Right atrium auricular region (tissue), 2 donors: ENCODE measurements at regions not wholly inside any gene's neighbourhood (a gene's known extent, or its start where the extent isn't known, plus 50 kb on each side); places are given as distances from the start of the nearest gene placed in this dataset.

Experiments
- DNase-seq: peaks from one replicate; pipeline ENCODE4 v3.0.0-alpha.2; 2019; ENCODE audit warnings: low spot score
- H3K27ac ChIP-seq, 2 donors: fragments of 200-600 bp; sonication (generic); 1 replicate in 1 of 2; 2 replicates in 1 of 2; pipeline ENCODE4 v1.5.1; 2016 to 2019
- H3K27me3 ChIP-seq, 2 donors: fragments of 200-600 bp; sonication (generic); one replicate each; pipeline versions ENCODE4 v1.5.1 to v1.6.0; 2017 to 2019
- H3K36me3 ChIP-seq: fragments of 200-600 bp; sonication (generic); one replicate; pipeline ENCODE4 v1.5.1; 2016
- H3K4me1 ChIP-seq, 2 donors: fragments of 200-600 bp; sonication (generic); one replicate each; pipeline versions ENCODE4 v1.5.1 to v1.6.0; 2017 to 2019
- H3K4me3 ChIP-seq, 2 donors: fragments of 200-600 bp; sonication (generic); 1 replicate in 1 of 2; 2 replicates in 1 of 2; pipeline ENCODE4 v1.5.1; 2017 to 2019; ENCODE audit warnings: mild to moderate bottlenecking in 1 of 2, moderate library complexity in 1 of 2
- H3K9me3 ChIP-seq, 2 donors: fragments of 200-600 bp; sonication (generic); one replicate each; pipeline ENCODE4 v1.5.1; 2019
- TF ChIP-seq, protein P1 (sequence below), 2 donors: fragments of 200-600 bp; sonication (generic); IDR thresholded peaks; one replicate each; pipeline ENCODE4 v1.5.1; 2019; ENCODE audit warnings: antibody characterized with exemption in 2 of 2

- no peaks in the 10 kb centered on the region for H3K36me3 ChIP-seq
- no peak overlapping the region for H3K27ac ChIP-seq
- no peaks in the 10 kb centered on the region for H3K27me3 ChIP-seq
- no peak for DNase-seq
- H3K9me3 ChIP-seq = no peaks in the 10 kb centered on the region
- TF ChIP-seq, protein P1, sequence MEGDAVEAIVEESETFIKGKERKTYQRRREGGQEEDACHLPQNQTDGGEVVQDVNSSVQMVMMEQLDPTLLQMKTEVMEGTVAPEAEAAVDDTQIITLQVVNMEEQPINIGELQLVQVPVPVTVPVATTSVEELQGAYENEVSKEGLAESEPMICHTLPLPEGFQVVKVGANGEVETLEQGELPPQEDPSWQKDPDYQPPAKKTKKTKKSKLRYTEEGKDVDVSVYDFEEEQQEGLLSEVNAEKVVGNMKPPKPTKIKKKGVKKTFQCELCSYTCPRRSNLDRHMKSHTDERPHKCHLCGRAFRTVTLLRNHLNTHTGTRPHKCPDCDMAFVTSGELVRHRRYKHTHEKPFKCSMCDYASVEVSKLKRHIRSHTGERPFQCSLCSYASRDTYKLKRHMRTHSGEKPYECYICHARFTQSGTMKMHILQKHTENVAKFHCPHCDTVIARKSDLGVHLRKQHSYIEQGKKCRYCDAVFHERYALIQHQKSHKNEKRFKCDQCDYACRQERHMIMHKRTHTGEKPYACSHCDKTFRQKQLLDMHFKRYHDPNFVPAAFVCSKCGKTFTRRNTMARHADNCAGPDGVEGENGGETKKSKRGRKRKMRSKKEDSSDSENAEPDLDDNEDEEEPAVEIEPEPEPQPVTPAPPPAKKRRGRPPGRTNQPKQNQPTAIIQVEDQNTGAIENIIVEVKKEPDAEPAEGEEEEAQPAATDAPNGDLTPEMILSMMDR (IDR thresholded peaks at IDR 0.05) = no peak
- H3K4me3 ChIP-seq = no peak overlapping the region
- no peaks in the 10 kb centered on the region for H3K4me1 ChIP-seq
These were observed 282.1 kb upstream of the TMEM161B start for GRCh38 chr5:88550736-88551135.

DNA sequence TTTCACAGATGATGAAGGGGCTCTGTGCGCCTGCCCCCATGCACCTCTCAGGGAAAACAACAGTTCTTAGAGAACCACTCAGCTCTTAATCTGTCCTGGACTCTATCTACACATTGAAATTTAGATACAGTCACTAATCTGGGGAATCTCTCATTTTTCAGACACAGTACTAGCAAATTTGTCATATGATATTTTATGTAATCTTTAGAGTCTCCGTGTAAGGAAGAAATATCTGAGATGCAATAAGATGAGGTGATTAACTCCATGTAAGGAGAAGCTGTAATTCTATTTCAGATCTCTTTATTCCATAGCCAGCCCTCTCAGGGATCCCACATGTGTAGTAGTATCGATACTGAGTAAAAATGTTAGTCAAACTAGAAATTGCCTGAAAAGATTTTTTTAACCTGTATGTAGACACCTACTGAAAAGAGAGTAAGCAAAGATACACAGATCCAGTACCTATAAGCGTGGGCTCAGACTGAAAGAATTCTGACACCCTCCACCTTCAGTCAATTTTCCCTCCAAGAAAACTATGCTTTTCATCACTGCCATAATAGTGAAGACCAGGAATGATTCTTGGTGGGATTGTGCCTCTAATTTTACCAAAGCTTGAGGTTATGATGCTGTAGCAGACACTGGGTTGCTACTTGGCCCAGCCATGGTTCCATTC is 279.6 kb upstream of the TMEM161B start:
- no peak overlapping the region for H3K27ac ChIP-seq
- DNase-seq = no peak
- H3K4me3 ChIP-seq = no peak overlapping the region
- TF ChIP-seq, protein P1 (IDR thresholded peaks at IDR 0.05) = no peak
- no peaks in the 10 kb centered on the region for H3K4me1 ChIP-seq
- no peaks in the 10 kb centered on the region for H3K36me3 ChIP-seq
- no peaks in the 10 kb centered on the region for H3K9me3 ChIP-seq
- H3K27me3 ChIP-seq = no peaks in the 10 kb centered on the region

GRCh38 chr5:88545338-88545737 is 276.7 kb upstream of the TMEM161B start:
- Histone ChIP-seq H3K4me3 (no peak overlapping the region), H3K36me3 (no peaks in the 10 kb centered on the region), H3K4me1 (no peaks in the 10 kb centered on the region), H3K27me3 (no peaks in the 10 kb centered on the region), H3K27ac (no peak overlapping the region), H3K9me3 (no peaks in the 10 kb centered on the region)
- TF ChIP-seq, protein P1 (IDR thresholded peaks at IDR 0.05) = no peak
- DNase-seq = no peak

- H3K36me3 ChIP-seq = no peaks in the 10 kb centered on the region
- TF ChIP-seq, protein P1 (IDR thresholded peaks at IDR 0.05) = no peak
- H3K4me3 ChIP-seq = no peak overlapping the region
- no peak for DNase-seq
- no peaks in the 10 kb centered on the region for H3K9me3 ChIP-seq
- H3K4me1 ChIP-seq = no peaks in the 10 kb centered on the region
- H3K27ac ChIP-seq = no peak overlapping the region
- H3K27me3 ChIP-seq = no peaks in the 10 kb centered on the region
These were observed 276.0 kb upstream of the TMEM161B start for GRCh38 chr5:88544671-88545070.

DNA sequence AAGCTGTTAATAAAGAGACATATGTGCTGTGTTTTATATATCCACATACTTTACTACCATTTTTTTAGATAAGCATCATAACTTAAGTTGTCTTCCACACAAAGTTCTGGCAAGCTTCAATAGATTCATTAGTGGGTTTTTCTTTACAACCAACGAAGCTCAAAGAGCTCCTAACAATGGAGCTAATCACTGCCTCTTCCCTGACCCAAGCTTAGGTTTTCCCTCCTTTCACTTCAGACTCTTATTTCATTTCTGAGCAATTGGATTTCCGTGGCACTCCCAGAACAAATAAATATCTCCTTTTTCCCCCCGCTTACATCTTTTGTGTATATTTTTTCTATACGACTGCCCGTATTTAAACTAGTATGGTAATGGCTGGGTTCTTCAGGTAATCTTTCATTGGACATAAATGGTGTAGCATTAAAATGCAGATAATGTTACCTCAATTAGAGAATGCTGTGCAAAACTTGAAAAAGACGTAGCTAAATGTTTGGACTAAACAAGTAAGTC is 275.5 kb upstream of the TMEM161B start:
- Histone ChIP-seq H3K27ac (no peak overlapping the region), H3K4me1 (no peaks in the 10 kb centered on the region), H3K4me3 (no peak overlapping the region), H3K36me3 (no peaks in the 10 kb centered on the region), H3K9me3 (no peaks in the 10 kb centered on the region), H3K27me3 (no peaks in the 10 kb centered on the region)
- no peak for DNase-seq
- TF ChIP-seq, protein P1 (IDR thresholded peaks at IDR 0.05) = no peak

DNA sequence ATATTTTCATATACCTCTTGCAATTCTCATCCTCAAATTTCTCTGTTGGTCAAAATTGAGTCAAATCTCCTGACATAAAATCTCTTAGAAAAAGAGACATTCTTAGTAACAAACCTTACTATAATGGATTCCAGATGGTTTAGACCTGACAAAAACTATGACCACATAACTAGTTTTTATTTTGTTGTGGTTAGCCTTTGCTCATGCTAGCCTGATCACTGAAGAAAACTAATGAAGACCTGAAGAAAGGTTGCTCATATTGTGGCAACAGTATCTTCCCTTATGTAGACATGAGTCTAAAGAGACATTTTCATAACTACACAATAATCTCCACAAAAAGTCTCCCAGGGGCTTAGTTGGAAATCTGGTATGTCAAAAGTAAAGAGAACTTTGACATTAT is 274.1 kb upstream of the TMEM161B start:
- no peaks in the 10 kb centered on the region for H3K9me3 ChIP-seq
- TF ChIP-seq, protein P1 (IDR thresholded peaks at IDR 0.05) = no peak
- H3K36me3 ChIP-seq = no peaks in the 10 kb centered on the region
- H3K27me3 ChIP-seq = no peaks in the 10 kb centered on the region
- no peak overlapping the region for H3K4me3 ChIP-seq
- no peak for DNase-seq
- H3K27ac ChIP-seq = no peak overlapping the region
- no peaks in the 10 kb centered on the region for H3K4me1 ChIP-seq
